Activated CD4-positive, alpha-beta T cell treated with anti-CD3 and anti-CD28 coated beads, Interleukin-2, amount 50 U/mL, for 1 hour (primary cell): ENCODE measurements at regions not wholly inside any gene's neighbourhood (a gene's known extent, or its start where the extent isn't known, plus 50 kb on each side); places are given as distances from the start of the nearest gene placed in this dataset.
"Not testable (repeated sequence)": the region's sequence is repeated elsewhere in the genome, so short reads cannot be mapped to it uniquely, and the experiment has no call there.

ENCODE experiments used
- DNase-seq: peaks from one replicate; pipeline ENCODE4 v3.0.0-alpha.2; 2020

DNA sequence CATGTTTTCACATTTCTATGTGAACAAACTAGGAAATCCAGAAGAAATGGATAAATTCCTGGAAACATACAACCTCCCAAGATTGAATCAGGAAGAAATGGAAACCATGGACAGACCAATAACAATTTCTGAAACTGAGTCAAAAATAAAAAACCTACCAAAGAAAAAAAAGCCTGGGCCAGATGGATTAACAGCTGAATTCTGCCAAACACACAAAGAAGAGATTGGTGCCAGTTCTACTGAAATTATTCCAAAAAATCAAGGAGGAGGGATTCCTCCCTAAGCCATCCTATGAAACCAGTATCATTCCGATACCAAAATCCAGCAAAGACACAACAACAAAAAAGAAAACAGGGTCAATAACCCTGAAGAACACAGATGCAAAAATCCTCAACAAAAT, 166.9 kb upstream of the FBXL7 start:
- no peak for DNase-seq

DNA sequence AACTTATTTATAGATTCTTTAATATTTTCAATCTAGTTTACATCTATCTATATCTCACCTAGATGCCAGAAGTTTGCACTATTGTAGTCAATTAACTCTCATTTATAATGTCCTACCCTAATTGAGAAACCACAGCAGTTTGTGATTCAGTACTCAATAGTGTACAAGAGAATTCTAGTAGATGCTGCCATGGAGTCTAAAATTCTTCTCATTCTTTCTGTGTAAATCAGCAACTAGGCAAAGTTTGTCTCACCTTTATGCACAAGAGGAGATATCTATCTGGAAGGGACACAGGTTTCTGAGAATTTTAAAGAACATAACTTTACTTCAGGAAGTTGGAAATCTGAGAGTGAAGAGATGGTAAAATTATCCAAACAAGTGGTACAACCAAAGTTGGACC, 173.0 kb upstream of the FBXL7 start:
- no peak for DNase-seq

DNA sequence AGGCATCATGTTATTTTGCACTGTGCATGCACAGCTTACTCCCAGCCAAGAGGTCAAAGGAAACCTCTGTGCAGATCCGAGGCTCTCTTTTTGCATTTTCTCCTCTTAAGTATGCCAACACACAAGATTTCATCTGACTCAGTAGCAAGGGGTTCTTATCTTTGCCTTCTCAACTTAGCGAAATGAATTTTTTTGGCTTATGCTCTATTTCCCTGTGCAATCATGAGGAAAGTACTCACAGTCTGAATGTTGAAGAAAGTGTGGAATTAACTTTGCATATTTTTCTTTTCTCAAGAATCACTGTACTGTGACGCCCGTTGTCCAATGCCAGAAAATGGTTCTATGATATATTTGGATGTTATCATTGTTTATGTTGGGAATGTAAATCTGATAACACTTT, 173.5 kb upstream of the FBXL7 start:
- DNase-seq: no peak

DNA sequence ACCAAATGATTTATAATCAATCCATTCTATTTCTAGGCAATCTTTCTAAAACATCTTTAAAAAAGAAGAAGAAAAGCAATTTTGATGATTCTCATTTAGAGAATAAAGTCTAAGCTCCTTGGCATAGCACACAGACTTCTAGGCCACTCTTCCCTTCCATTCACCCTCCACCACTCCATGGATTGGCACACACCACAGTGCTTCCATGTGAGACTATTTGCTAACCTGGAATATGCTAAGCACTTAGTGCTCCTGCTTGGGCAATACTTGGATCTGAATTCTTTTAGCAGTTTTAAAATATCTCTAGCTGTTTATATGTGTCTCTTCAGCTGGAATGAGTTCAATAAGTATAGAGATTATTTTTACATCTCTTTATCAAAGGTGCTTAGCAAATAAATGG, 177.6 kb upstream of the FBXL7 start:
- no peak for DNase-seq

DNA sequence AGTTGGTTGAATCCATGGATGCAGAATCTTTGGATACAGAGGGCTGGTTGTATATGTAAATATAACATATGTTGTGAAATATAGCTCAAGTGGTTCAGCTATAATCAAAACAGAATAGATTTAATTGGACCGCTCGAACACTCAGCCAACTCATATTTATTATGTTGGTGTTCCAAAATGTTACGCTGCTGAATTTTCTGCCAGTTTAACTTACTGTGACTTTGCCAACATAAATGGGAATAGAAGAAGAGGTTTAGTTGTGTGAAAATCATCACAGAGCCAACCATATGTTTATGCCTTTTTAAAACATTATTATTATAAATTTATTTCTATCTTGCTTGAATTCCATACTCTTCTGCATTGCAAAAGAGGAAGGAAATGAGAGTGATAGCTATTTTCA, 178.2 kb upstream of the FBXL7 start:
- no peak for DNase-seq

DNA sequence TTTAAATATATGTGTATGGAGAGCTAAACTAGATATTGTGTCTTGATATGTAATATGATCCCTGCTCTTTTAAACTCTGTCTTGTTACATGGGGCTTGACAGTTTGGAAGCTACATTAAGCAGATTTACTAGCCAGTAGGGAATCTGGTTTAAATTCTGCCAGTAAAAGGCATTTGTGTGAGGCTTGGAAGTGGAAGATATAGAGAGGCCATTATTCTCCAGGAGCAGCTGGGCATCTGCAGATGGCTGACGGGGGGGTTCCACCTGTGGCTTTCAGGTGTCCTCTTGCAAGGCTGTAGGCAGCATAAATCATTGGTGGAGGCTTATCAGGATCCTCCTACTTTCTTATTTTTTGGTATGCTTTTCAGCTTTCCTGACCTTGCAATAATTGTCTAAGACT, 179.1 kb upstream of the FBXL7 start:
- no peak for DNase-seq

DNA sequence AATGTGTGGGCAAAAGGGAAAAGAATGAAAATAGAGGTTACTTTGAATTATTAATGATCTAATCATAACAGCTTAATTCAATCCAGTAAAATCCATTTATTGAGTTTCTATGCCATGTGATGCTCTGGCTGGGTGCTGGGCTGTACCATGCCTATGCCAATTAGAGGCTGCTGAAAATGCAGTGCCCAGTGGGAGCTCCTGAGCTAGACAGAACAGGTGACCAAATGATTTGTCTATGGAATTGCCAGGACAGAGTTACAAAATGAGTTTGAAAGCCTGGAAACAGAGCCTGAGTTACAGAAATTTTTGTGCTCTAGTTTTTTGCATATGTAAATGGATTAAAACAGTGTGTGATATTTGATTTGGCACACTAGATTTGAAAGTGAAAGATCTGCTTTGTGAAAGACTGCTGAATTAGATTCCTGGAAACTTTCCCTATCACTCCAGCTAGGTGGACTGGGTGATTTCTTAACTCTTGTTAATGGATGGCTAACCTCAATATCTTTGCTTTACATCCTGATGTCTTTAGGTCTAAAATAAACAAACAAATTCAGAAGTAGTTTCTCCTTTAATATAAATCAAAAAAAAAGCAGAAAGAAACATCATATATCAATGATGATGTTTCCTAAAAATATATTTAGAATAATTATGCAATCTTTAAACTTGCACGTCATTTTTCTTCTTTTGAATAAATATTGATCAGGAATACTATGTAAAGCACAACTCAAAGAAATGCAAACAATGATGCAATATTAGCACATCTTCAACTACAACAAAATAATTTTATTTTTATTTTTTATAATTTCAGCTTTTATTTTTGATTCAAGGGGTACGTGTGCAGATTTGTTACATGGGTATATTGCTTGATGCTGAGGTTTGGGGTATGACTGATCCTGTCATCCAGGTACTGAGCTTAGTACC, 194.8 kb upstream of the FBXL7 start:
- DNase-seq: no peak

DNA sequence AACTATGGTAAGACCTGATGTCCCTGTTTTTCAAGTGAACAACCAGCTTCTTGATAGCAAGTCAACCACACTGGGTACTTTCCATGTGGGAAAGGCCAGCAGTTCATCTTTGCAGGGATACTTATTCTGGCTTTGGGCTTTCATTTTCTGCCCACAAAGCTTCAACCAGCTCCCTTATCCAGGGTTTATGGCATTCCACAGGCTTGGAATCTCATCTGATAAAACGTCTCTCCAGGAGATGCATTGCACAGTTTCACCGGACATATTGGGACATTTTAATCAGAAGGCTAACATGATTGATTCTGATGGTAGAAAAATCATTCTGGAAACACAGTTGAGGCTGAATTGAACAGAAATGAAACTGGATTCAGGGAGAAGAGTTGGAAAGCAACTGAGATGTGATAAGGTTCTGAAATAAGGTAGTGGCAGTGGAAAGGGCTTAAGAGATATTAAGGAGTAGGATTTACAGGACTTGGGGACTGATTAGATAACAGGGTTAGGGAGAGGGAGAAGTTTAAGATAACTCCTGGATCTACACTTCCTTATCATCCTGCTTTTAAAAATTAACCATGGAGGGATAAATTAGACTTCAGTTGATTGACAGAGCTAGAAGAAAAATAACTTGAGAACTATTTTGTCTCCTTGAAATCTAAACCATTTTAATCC, 195.8 kb upstream of the FBXL7 start:
- DNase-seq: no peak

DNA sequence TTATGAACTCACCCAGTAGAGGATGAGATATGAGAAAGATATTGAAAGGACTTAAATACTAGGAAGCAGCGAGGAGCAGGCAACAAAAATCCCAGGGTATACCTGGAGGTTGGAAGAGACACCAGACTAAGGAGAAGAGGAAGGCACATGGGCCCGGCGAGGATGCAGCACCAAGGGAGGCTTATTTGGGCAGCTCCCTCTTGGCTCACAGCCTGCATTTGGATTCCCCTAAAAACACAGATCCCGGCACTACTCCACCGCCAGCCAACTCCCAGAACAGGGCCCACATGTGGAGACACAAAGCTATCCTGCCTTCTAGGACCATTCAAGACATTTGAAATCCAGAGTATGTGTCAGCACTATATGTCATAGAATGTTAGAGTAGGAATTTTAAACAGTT, 199.8 kb upstream of the FBXL7 start:
- DNase-seq: no peak

DNA sequence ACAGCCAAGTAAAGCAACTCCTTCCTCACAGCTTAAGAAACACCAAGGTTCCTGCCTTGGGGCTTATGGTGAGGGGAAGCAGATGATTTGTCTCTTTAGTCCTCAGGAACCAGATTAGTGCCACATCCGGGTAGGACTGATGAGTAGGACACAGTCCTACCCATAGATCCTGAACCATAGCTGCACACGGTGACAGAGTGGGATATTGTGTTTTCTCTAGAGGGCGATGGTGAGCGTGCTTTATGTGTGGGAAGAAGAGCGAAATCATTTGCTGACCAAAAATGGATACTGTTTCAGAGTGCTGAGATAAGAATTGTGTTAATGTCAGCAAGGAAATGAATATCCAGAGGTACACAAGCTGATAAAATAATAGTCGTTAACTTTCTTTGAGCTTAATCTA, 209.0 kb upstream of the FBXL7 start:
- no peak for DNase-seq

DNA sequence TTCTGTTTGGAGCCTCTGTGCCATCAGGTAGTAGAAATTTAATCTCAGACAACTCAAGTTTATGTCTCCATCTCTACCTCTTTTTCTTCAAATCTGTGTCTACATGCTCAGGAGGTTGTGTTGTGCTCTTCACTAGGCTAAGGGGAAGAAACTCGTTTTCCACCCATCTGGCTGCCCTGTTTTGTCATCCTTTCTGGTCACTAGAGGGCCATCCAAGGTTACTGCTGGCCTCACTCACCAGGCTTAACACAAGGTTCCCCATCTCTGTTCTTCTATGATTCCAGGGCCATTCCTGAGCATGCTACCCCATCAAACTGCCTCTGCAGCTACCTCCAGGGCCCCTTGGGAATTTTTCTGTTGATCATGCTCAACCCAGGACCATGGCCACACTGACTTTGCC, 213.3 kb upstream of the FBXL7 start:
- no peak for DNase-seq

DNA sequence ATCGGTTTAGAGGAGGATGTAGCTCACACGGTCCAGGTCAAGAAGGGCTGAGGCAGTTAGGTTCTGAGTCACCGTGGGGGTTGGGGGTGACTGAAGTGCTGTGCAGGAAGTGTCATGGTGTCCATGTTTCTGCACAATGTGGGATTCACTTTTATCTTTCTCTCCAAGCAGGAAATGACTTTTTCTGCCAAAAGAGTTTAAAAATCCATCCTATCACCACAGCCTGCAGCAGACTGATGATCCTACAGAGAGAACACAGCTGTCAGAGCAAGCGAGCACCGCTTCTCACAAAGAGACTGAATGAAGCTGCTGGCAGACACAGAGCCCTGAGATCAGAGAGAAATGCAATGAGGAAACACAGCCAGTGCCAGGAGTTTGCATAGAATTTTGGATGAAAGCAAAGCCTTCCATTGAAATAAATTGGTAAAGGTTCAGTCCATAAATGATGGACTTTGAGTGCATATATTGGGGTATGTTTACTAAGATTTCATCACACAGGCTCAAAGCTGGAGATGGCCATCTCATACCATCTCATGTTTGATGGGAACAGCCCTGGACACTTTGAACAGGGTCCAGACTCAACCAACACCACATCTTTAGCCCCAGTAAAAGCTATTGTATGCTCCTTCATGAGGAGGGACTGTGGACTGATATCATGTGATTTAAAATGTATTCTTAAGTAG, 213.9 kb upstream of the FBXL7 start:
- no peak for DNase-seq

DNA sequence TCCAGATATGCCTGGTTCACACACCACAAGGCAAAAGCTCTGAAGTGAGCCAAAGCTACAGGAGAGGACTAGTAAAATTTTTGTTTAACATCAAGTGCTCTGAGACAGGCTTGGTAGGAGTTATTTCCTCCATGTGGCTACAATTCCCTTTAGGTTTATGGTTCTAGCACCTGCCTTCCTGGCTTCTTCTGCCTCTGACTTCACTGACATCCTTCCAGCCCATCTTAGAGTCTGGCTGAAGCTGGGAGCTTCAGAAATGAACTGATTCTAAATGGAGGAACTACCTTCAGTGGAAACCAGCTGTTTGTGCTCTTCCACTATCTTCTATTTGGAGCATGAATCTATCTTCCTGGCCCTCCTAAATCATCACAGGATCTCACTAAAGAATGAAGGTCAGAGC, 215.3 kb upstream of the FBXL7 start:
- no peak for DNase-seq

DNA sequence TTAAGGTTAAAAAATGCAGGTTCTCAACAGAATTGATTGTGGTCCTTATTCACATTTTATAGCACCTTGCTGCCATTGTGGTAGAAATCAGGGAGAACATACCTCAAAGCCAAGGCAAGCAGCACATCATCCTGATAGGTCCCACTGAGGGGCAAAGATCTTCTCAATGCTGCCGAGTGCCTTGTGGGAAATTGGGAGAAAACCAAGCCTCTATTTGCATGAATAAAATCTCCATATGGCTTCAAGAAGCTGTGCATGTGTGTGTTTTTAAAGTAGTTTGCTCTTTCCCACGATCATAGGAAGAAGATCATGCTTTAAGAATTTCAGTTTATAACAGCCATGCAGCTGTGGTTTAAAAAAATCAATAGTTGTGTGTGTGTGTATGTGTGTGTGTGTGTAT, 216.9 kb upstream of the FBXL7 start:
- no peak for DNase-seq

DNA sequence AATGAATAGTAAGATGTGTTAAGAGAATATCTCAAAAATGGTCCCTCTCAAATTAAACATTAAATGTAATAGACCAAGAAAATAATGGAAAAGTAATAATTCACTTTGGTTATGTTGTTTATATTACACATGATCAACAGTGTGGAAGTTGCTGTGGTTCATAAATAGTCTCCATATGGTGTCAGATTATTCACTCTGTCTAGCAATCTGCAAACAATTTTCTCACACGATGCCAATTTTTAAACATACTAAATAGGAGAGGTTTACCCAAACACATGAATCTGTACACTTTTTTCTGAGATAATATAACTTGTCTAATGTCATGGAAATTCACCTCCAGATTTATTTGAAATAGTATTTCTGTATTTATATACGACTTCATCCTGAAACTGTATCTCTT, 217.4 kb upstream of the FBXL7 start:
- no peak for DNase-seq

DNA sequence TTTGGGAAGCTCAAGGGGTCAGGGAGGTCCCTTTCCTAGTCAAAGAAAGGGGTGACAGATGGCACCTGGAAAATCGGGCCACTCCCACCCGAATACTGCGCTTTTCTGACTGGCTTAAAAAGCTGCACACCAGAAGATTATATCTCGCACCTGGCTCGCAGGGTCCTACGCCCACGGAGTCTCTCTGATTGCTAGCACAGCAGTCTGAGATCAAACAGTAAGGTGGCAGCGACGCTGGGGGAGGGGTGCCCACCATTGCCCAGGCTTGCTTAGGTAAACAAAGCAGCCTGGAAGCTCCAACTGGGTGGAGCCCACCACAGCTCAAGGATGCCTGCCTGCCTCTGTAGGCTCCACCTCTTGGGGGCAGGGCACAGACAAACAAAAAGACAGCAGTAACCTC, 228.4 kb upstream of the FBXL7 start:
- not testable (repeated sequence) for DNase-seq

DNA sequence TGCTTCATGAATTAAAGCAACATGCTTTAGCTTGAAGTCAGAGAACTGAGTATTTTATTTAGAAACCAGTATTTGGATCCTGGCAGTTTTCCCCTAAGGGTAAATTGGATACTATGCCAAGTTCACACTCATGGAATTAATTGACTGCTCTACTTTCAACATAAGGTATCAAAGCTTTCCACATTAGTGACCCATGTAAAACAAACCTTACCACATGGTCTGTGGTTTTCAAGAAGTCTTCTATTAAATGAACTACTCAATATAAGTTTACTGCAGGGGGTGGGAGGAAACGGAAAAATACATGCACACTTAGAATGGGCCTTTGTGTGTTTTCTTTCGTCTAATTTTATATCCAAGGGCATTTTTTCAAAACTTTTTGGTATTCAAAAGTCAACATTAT, 232.0 kb upstream of the FBXL7 start:
- no peak for DNase-seq

DNA sequence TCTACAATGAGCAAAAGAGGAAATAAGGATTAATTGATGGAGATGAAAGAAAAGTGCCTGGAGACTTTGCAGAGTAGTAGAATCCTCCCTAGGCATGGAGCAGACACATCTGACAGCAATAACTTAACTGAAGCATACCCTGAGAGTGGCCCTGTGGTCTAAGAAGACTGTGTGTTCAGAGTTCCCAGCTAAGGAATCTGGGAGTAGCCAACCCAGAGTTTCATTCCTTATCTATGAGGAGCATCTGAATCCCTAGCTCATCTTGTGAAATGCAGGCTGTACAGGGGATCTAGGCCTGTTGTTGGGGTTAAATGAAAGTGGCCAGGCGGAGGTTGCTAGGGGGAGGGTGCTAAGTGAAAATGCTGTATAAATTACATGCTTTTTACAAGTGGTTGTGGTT, 233.1 kb upstream of the FBXL7 start:
- no peak for DNase-seq

DNA sequence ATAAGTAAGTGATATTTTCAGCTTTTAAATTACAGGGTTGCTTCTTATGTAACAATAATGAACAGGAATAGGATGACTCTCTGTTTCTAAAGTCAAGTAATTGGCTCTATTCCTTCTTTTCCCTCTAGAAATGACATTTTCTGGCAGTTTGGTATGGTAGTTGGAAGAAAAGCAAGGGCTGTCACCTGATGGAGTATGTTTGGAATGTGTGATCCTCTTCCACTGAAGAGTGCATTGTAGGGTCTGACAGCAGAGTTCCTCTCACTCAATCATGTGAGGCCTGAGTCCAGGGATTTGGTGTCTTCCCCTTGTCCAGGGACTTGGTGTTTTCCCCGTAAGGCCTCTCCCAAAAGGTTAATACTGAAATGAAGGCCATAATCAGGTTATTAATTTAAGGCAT, 233.8 kb upstream of the FBXL7 start:
- no peak for DNase-seq

DNA sequence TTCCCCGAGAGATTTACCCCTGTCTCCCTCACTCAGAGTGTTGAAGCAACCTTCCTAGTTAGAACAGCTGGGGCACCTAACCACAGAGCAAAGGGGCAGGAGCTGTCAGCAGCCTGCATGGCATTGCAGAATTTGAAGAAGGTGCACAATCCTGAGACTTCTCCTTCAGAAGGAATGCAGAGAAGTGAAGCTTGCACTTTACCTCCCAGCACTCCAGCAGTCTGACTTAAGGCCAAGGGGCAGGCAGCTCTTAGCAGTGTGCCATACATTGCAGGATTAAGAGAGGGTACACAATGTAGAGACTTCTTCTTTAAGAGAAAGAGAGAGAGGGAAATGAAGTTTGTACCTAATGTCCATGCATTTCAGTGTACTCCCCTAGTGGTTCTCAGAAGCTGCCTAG, 236.0 kb upstream of the FBXL7 start:
- DNase-seq: no peak

DNA sequence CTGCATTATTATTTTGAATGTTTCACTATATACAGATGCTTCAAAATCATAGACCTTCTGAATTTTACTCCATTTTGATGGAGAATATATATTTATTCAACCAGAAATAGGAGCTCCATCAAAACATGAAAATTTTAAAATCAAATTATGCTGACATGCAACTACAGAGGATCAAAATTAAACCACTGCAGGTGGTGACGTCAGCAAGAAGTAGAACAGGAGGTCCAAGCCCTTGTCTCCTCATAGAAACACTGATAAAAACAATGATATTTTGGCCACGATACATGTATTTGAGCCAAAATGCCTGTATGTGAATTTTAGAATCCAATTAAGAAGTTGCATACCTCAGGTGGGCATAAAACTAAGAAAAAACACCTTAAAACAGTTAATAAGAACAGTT, 236.6 kb upstream of the FBXL7 start:
- DNase-seq: no peak

DNA sequence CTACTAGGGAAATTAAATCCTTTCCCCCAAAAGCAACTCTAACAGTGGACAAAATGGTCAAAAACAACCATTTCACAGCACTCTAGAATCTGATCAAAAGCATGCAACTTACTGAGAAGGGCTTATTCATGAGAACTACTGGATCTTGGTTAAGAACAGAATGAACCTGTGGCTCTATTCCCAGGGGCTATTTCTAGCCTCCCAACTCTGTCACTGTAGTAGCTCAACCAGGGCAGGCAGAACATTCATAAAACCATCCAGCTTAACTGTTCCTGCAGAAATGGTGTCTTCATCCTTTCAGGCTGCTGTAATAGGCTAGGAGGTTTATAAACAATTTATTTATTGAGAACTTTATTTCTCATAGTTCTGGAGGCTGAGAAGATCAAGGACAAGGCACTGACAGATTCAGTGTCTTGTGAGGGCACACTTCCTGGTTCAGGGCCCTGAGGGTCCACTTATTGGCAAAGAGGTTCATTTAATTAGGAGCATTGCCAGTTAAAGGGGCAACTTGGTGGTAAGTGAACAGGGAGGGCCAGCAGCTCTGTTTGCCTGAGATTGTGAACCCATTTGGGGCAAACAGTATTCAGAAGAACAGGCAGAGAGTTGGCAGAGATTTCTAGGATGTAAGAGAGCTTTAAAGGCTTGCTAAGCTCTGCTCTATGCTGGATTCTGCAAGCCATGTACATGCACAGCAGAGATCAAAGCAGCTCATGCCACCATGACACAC, 238.5 kb upstream of the FBXL7 start:
- DNase-seq: no peak
